Pancreas (tissue), 10 donors: ENCODE measurements at regions not wholly inside any gene's neighbourhood (a gene's known extent, or its start where the extent isn't known, plus 50 kb on each side); places are given as distances from the start of the nearest gene placed in this dataset.
A peak's percentile ranks its signal among the peaks of the same experiment; 100 is the strongest.

Experiments used
- ATAC-seq, 4 donors: fragments of 200-7000 bp; cut with Tn5 transposase; one replicate each; pipeline versions ENCODE4 v1.8.0 to v1.9.1; 2020; ENCODE audit warnings: mild to moderate bottlenecking in 4 of 4, moderate library complexity in 4 of 4
- DNase-seq, 6 donors: peaks; one replicate each; pipeline ENCODE4 v3.0.0-alpha.2; 2020
- FAIRE-seq: peaks from 2 replicates; lab custom pipeline; 2012; peaks lifted over from hg19 to GRCh38; lab: Jason Lieb, UNC
- H3K27ac ChIP-seq, 4 donors: fragments of 200-600 bp; sonication (generic); 1 replicate in 3 of 4; 2 replicates in 1 of 4; pipeline versions ENCODE4 v1.5.0 to v1.8.0; 2020
- H3K27me3 ChIP-seq, 4 donors: fragments of 200-600 bp; one replicate each; pipeline ENCODE4 v1.8.0; 2021
- H3K36me3 ChIP-seq, 3 donors: fragments of 200-600 bp; sonication (generic) in 1 of 3; one replicate each; pipeline versions ENCODE4 v1.5.0 to v1.8.0; 2020 to 2021
- H3K4me1 ChIP-seq, 3 donors: fragments of 200-600 bp; one replicate each; pipeline ENCODE4 v1.8.0; 2021
- H3K4me3 ChIP-seq, 4 donors: fragments of 200-600 bp; sonication (generic) in 2 of 4; one replicate each; pipeline versions ENCODE4 v1.5.0 to v1.8.0; 2020 to 2021
- H3K9me3 ChIP-seq, 4 donors: fragments of 200-600 bp; one replicate each; pipeline ENCODE4 v1.8.0; 2021
- CTCF ChIP-seq, 4 donors: fragments of 200-600 bp; sonication (generic) in 3 of 4; IDR thresholded peaks; one replicate each; pipeline versions ENCODE4 v1.5.0 to v1.8.0; 2021; ENCODE audit warnings: antibody characterized with exemption in 4 of 4
- WGBS, 2 donors: extraction: QIAGEN DNeasy Blood & Tissue Kit; methylation state at CpG; one replicate each; pipeline ENCODE4 v1.1.7; 2013; 5-methylcytosine and 5-hydroxymethylcytosine counted together
- intact Hi-C, 3 donors: fragments of 100-400 bp; cut with DNase I; formaldehyde crosslinking; loops; one replicate each; pipeline versions ENCODE4 v1.11.1 to v1.14.2; 2022
- donor health status: healthy with polysubstance abuse.
- donor health status: DM: no; HTN: no; CAD: no; lungs with moderate emphysema.
- donor health status: DM: no; HTN: no; CAD: no.
- donor health status: control.
- donor health status: control.
- donor health status: Bipolar disorder and iron deficiency.
- donor health status: DM: yes; HTN: yes; CAD: no.
- donor health status: DM: no; HTN: no; CAD: no.
- donor health status: DM: no; HTN: no; CAD: no.
- donor health status: DM: yes; HTN: yes; CAD: no.

- 71% methylated on average over 10 of the region's 10 CpGs for WGBS, 2 donors
- no peak for TF ChIP-seq CTCF (IDR thresholded peaks at IDR 0.05)
- ATAC-seq: no peak
- H3K4me3 ChIP-seq: no peak overlapping the region
- DNase-seq: peak in 1 of 6 donors; percentile 25
- H3K27ac ChIP-seq: no peak overlapping the region
- H3K9me3 ChIP-seq: no peaks in the 10 kb centered on the region
- H3K36me3 ChIP-seq: no peaks in the 10 kb centered on the region
- H3K4me1 ChIP-seq: no peaks in the 10 kb centered on the region
- intact Hi-C loops: no loop called here
- FAIRE-seq: no peak
- H3K27me3 ChIP-seq: no peaks in the 10 kb centered on the region
Measured at GRCh38 chr7:98520356-98520951, 96.6 kb upstream of the NPTX2 start.

- ATAC-seq (no peak), FAIRE-seq (no peak), DNase-seq (no peak)
- H3K4me3 ChIP-seq: no peak overlapping the region
- WGBS, 2 donors: 73 to 78% methylated on average over 25 of the region's 25 CpGs
- H3K36me3 ChIP-seq: no peaks in the 10 kb centered on the region
- TF ChIP-seq CTCF (IDR thresholded peaks at IDR 0.05): no peak
- no peaks in the 10 kb centered on the region for H3K4me1 ChIP-seq
- H3K9me3 ChIP-seq: no peaks in the 10 kb centered on the region
- intact Hi-C loops: no loop called here
- H3K27me3 ChIP-seq: no peaks in the 10 kb centered on the region
- no peak overlapping the region for H3K27ac ChIP-seq
Measured at GRCh38 chr7:98518159-98518947, 98.7 kb upstream of the NPTX2 start.

GRCh38 chr7:98515201-98515600, 101.9 kb upstream of the NPTX2 start:
- Histone ChIP-seq H3K27ac (no peak overlapping the region), H3K36me3 (no peaks in the 10 kb centered on the region), H3K27me3 (no peaks in the 10 kb centered on the region), H3K4me1 (no peaks in the 10 kb centered on the region), H3K9me3 (no peaks in the 10 kb centered on the region), H3K4me3 (no peak overlapping the region)
- no peak for TF ChIP-seq CTCF (IDR thresholded peaks at IDR 0.05)
- intact Hi-C loops: no loop called here
- no peak for FAIRE-seq
- WGBS, 2 donors: 74 to 88% methylated on average over 4 of the region's 4 CpGs
- no peak for ATAC-seq
- DNase-seq: no peak

- Histone ChIP-seq H3K27me3 (no peaks in the 10 kb centered on the region), H3K27ac (no peak overlapping the region), H3K36me3 (no peaks in the 10 kb centered on the region), H3K4me1 (no peaks in the 10 kb centered on the region), H3K9me3 (no peaks in the 10 kb centered on the region), H3K4me3 (no peak overlapping the region)
- TF ChIP-seq CTCF (IDR thresholded peaks at IDR 0.05): no peak
- DNase-seq (no peak), FAIRE-seq (no peak), ATAC-seq (no peak)
- 64 to 67% methylated on average over 16 of the region's 16 CpGs for WGBS, 2 donors
- intact Hi-C loops: no loop called here
Measured at GRCh38 chr7:98514211-98515031, 102.7 kb upstream of the NPTX2 start.
